HEK293 (cell line): ENCODE measurements at regions not wholly inside any gene's neighbourhood (a gene's known extent, or its start where the extent isn't known, plus 50 kb on each side); places are given as distances from the start of the nearest gene placed in this dataset.

Experiments used
- CTCF ChIA-PET: fragments of 350-600 bp; formaldehyde crosslinking; extraction: SDS; loops from one replicate; lab custom pipeline; 2021; ENCODE audit warnings: antibody characterized with exemption; lab: Yijun Ruan, JAX
- POLR2A ChIA-PET: fragments of 300-600 bp; formaldehyde crosslinking; extraction: SDS; loops from one replicate; lab custom pipeline; 2020; ENCODE audit warnings: antibody characterized with exemption, inconsistent platforms; lab: Yijun Ruan, JAX
- H3K27ac ChIP-seq: fragments of 200-500 bp; sonication (Bioruptor generic); 2 replicates; pipeline ENCODE4 v1.5.1; 2014; ENCODE audit warnings: low read depth, low read length, control low read depth, inconsistent platforms; ENCODE audit errors: extremely low read depth
- H3K36me3 ChIP-seq, 2 experiments: fragments of 200-500 bp in 1 of 2; sonication (Bioruptor generic) in 1 of 2; 1 replicate in 1 of 2; 2 replicates in 1 of 2; pipeline ENCODE4 v1.5.1; 2014 to 2017; ENCODE audit warnings: inconsistent platforms in 2 of 2, low read length in 2 of 2; ENCODE audit not compliant: control insufficient read depth in 2 of 2, insufficient read depth in 1 of 2
- H3K4me1 ChIP-seq: fragments of 200-500 bp; sonication (Bioruptor generic); 2 replicates; pipeline ENCODE4 v1.5.1; 2014; ENCODE audit warnings: mild to moderate bottlenecking, low read length, inconsistent platforms; ENCODE audit not compliant: control insufficient read depth, insufficient read depth
- H3K4me3 ChIP-seq: 2 replicates; pipeline ENCODE4 v1.5.1; 2011; ENCODE audit warnings: low read depth, mild to moderate bottlenecking, control low read depth, low read length, moderate library complexity
- H3K9me3 ChIP-seq: fragments of 200-500 bp; sonication (Bioruptor generic); 2 replicates; pipeline ENCODE4 v1.5.1; 2014; ENCODE audit warnings: low read depth, low read length, inconsistent platforms; ENCODE audit not compliant: control insufficient read depth, insufficient read depth
- ATF2 ChIP-seq: fragments of 450-650 bp; formaldehyde crosslinking; IDR thresholded peaks from 2 replicates; pipeline ENCODE4 v1.5.1; 2016; ENCODE audit warnings: missing biosample characterization, missing genetic modification characterization, low read depth
- FEZF1 ChIP-seq: fragments of 450-650 bp; formaldehyde crosslinking; IDR thresholded peaks from 2 replicates; pipeline ENCODE4 v1.5.1; 2016; ENCODE audit warnings: missing biosample characterization, missing genetic modification characterization
- INSM2 ChIP-seq: fragments of 450-650 bp; formaldehyde crosslinking; IDR thresholded peaks from 2 replicates; pipeline ENCODE4 v1.5.1; 2016; ENCODE audit warnings: missing biosample characterization, missing genetic modification characterization
- REPIN1 ChIP-seq: fragments of 450-650 bp; formaldehyde crosslinking; IDR thresholded peaks from 2 replicates; pipeline ENCODE4 v1.5.1; 2017; ENCODE audit warnings: missing biosample characterization, missing genetic modification characterization, low read depth
- SP2 ChIP-seq: fragments of 450-650 bp; formaldehyde crosslinking; IDR thresholded peaks from 2 replicates; pipeline ENCODE4 v1.5.1; 2016; ENCODE audit warnings: missing biosample characterization, missing genetic modification characterization
- SP3 ChIP-seq: fragments of 450-650 bp; formaldehyde crosslinking; IDR thresholded peaks from 2 replicates; pipeline ENCODE4 v1.5.1; 2016; ENCODE audit warnings: missing biosample characterization, missing genetic modification characterization
- ZBTB17 ChIP-seq: fragments of 450-650 bp; formaldehyde crosslinking; IDR thresholded peaks from 2 replicates; pipeline ENCODE4 v1.5.1; 2016; ENCODE audit warnings: missing biosample characterization, missing genetic modification characterization
- ZBTB48 ChIP-seq: fragments of 450-650 bp; formaldehyde crosslinking; IDR thresholded peaks from 2 replicates; pipeline ENCODE4 v1.5.1; 2016; ENCODE audit warnings: missing biosample characterization, missing genetic modification characterization
- ZEB2 ChIP-seq: fragments of 450-650 bp; formaldehyde crosslinking; IDR thresholded peaks from 2 replicates; pipeline ENCODE4 v1.5.1; 2016; ENCODE audit warnings: missing biosample characterization, missing genetic modification characterization
- ZNF449 ChIP-seq: fragments of 450-650 bp; formaldehyde crosslinking; IDR thresholded peaks from 2 replicates; pipeline ENCODE4 v1.5.1; 2017; ENCODE audit warnings: missing biosample characterization, mild to moderate bottlenecking, missing genetic modification characterization, moderate library complexity
- ZNF473 ChIP-seq: fragments of 450-650 bp; formaldehyde crosslinking; IDR thresholded peaks from 2 replicates; pipeline ENCODE4 v1.5.1; 2017; ENCODE audit warnings: missing biosample characterization, missing genetic modification characterization
- ZNF510 ChIP-seq: fragments of 450-650 bp; formaldehyde crosslinking; IDR thresholded peaks from 2 replicates; pipeline ENCODE4 v1.5.1; 2018; ENCODE audit warnings: mild to moderate bottlenecking, missing genetic modification characterization, missing biosample characterization; ENCODE audit not compliant: insufficient replicate concordance
- ZNF514 ChIP-seq: fragments of 450-650 bp; formaldehyde crosslinking; IDR thresholded peaks from 2 replicates; pipeline ENCODE4 v1.5.1; 2016; ENCODE audit warnings: missing biosample characterization, missing genetic modification characterization
- ZNF76 ChIP-seq: fragments of 450-650 bp; formaldehyde crosslinking; IDR thresholded peaks from 2 replicates; pipeline ENCODE4; 2016; ENCODE audit warnings: low read depth, missing biosample characterization, missing genetic modification characterization, borderline replicate concordance
- ZNF777 ChIP-seq: fragments of 450-650 bp; formaldehyde crosslinking; IDR thresholded peaks from 2 replicates; pipeline ENCODE4 v1.5.1; 2017; ENCODE audit warnings: missing biosample characterization, missing genetic modification characterization, borderline replicate concordance
- ZNF830 ChIP-seq: fragments of 450-650 bp; IDR thresholded peaks from 2 replicates; pipeline ENCODE4 v1.5.0; 2018; ENCODE audit warnings: missing biosample characterization, missing genetic modification characterization, low read depth, mild to moderate bottlenecking, moderate library complexity
- ZSCAN16 ChIP-seq: fragments of 450-650 bp; formaldehyde crosslinking; IDR thresholded peaks from 2 replicates; pipeline ENCODE4 v1.5.1; 2016; ENCODE audit warnings: missing biosample characterization, missing genetic modification characterization
- TF ChIP-seq, protein P1 (sequence below): fragments of 450-650 bp; formaldehyde crosslinking; IDR thresholded peaks from 2 replicates; pipeline ENCODE4 v1.5.1; 2016; ENCODE audit warnings: missing biosample characterization, missing genetic modification characterization

DNA sequence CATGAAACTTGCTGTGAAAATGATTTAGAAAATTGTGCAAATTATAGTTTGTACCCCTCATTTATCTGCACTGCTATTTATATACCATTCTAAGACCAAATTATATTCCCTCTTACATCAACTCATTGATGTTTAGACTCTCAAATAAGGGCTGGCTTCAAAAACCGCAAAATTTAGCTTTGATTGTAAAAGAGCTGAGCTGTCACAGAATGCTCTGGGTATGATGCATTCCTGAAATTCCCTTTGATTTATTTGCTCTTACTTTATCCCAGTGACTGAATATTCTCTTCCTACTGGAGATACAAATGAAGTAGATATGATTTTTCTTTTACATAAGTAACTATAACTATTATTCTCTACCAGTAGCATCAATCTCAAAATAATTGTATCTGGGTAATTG is 78.0 kb upstream of the TMTC2 start:
- ChIA-PET POLR2A (no interaction called here), CTCF (interaction anchor here (1.0 kb wide), 1 partner anchor 77 kb away, joined by 4 read pairs; no protein-coding TSS in a partner anchor)
- no peak for TF ChIP-seq SP3 (tag by site-specific recombination)
- TF ChIP-seq INSM2, result no peak
- TF ChIP-seq ZNF510 (tag by site-specific recombination), result no peak
- no peak for TF ChIP-seq ZNF830 (tag by site-specific recombination)
- TF ChIP-seq ZNF514 (tag by site-specific recombination), result no peak
- TF ChIP-seq ZNF777 (tag by site-specific recombination), result no peak
- TF ChIP-seq ZBTB17 (tag by site-specific recombination), result no peak
- no peak for TF ChIP-seq FEZF1 (tag by site-specific recombination)
- no peak for TF ChIP-seq ZNF76
- TF ChIP-seq, protein P1, sequence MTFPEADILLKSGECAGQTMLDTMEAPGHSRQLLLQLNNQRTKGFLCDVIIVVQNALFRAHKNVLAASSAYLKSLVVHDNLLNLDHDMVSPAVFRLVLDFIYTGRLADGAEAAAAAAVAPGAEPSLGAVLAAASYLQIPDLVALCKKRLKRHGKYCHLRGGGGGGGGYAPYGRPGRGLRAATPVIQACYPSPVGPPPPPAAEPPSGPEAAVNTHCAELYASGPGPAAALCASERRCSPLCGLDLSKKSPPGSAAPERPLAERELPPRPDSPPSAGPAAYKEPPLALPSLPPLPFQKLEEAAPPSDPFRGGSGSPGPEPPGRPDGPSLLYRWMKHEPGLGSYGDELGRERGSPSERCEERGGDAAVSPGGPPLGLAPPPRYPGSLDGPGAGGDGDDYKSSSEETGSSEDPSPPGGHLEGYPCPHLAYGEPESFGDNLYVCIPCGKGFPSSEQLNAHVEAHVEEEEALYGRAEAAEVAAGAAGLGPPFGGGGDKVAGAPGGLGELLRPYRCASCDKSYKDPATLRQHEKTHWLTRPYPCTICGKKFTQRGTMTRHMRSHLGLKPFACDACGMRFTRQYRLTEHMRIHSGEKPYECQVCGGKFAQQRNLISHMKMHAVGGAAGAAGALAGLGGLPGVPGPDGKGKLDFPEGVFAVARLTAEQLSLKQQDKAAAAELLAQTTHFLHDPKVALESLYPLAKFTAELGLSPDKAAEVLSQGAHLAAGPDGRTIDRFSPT (tag by site-specific recombination), result no peak
- no peak for TF ChIP-seq ZBTB48 (tag by site-specific recombination)
- TF ChIP-seq ZSCAN16, result no peak
- TF ChIP-seq ATF2 (tag by site-specific recombination), result no peak
- TF ChIP-seq SP2 (tag by site-specific recombination), result no peak
- TF ChIP-seq ZNF473 (tag by site-specific recombination), result no peak
- no peak for TF ChIP-seq REPIN1
- no peaks in the 10 kb centered on the region for H3K9me3 ChIP-seq
- H3K4me3 ChIP-seq, result no peak overlapping the region
- no peaks in the 10 kb centered on the region for H3K36me3 ChIP-seq
- H3K27ac ChIP-seq, result no peak overlapping the region
- no peaks in the 10 kb centered on the region for H3K4me1 ChIP-seq

DNA sequence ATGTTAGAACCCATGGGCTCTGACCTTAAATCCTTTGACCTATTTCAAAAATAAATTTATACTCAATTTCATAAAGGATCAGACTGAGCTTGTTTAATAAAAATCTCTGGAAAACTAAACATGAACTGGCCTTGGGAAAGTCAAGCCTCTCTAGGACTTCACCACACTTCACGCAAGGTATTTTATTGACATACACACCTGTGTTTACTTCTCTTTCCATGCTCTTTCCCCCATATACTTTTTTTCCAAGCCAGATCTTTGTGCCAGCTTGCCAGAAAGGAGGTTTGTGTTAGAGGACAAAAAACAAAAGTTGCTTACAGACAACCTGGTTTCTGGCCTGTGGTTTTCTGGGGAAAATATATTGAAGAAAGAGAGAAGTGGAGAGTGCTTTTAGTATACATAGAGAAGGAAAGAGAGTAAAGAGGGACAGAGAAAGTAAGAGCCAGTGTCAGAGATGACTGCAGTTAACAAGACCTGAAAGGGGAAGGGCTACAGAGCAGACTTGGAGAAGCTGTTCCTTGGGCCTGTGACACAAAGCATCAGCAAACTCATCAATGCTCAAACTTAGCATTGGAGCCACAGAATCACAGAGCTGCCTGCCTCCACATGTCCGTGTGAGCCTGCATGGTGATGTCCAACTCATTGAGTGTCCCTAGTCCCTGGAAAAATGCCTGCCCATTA is 77.3 kb upstream of the TMTC2 start:
- no peaks in the 10 kb centered on the region for H3K4me1 ChIP-seq
- H3K9me3 ChIP-seq, result no peaks in the 10 kb centered on the region
- POLR2A ChIA-PET, result no interaction called here
- no peaks in the 10 kb centered on the region for H3K36me3 ChIP-seq
- H3K4me3 ChIP-seq, result no peak overlapping the region
- CTCF ChIA-PET, result interaction anchor here (1.0 to 1.3 kb wide), 2 partner anchors 76 to 82 kb away, joined by 3 to 4 read pairs; no protein-coding TSS in a partner anchor
- TF ChIP-seq ZNF449 (tag by site-specific recombination), result no peak
- no peak for TF ChIP-seq ZEB2 (tag by site-specific recombination)
- no peak overlapping the region for H3K27ac ChIP-seq
